ENCODE measurements at regions not wholly inside any gene's neighbourhood (a gene's known extent, or its start where the extent isn't known, plus 50 kb on each side); places are given as distances from the start of the nearest gene placed in this dataset.

DNA sequence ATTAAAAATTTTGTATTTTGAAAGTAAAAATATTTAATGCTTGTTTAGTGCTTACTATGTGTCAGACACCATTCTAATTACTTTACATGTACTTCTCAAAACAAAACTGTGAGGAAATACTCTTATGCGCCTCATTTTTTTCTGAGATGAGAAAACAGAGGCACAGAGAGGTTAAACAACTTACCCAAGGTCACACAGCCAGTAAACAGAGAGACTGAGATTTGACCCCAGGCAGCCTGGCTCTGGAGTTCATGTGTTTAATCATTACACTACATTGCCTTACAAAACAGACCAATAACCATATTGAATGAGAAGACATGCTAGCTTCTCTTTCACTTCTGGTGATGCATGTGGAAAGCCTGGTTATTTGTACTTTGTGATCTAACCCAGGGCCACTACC lies 86.3 kb downstream of the IGSF1 start:
- no peak overlapping the region for H3K4me3 ChIP-seq (ENCODE audit: insufficient read depth, low read depth, low read length)
- H2BK120ac ChIP-seq (ENCODE audit: low read depth, low read length), result no peak overlapping the region
- H3K23ac ChIP-seq (ENCODE audit: low read depth, low read length), result no peak overlapping the region
- H3K27me3 ChIP-seq (ENCODE audit: control insufficient read depth, insufficient read depth, low read length), result no peaks in the 10 kb centered on the region
- no peak overlapping the region for H3K18ac ChIP-seq (ENCODE audit: low read depth, low read length)
- H4K91ac ChIP-seq (ENCODE audit: insufficient read depth, low read depth, low read length), result no peak overlapping the region
- ChIA-PET POLR2A (ENCODE audit: unreplicated experiment) (no interaction called here), CTCF (no interaction called here)
- dilution Hi-C loops (cut with HindIII; ENCODE audit: low sequenced_read_pairs, unreplicated experiment) (no loop called here), in situ Hi-C loops (cut with MboI; ENCODE audit: low sequenced_read_pairs) (no loop called here), intact Hi-C loops (cut with micrococcal nuclease) (no loop called here)
- no peak overlapping the region for H2BK5ac ChIP-seq (ENCODE audit: low read depth, low read length, poor library complexity, severe bottlenecking)
- no peak overlapping the region for H2BK15ac ChIP-seq (ENCODE audit: low read depth, low read length)
- no peak overlapping the region for H3K14ac ChIP-seq (replicated peaks; ENCODE audit: low read depth, low read length)
- H3K79me1 ChIP-seq (ENCODE audit: low read depth in 1 of 2, low read length in 2 of 2), result no peaks in the 10 kb centered on the region
- H3K36me3 ChIP-seq (ENCODE audit: control insufficient read depth, insufficient read depth, low read length), result no peaks in the 10 kb centered on the region
- no peak overlapping the region for H2BK20ac ChIP-seq (ENCODE audit: low read depth, low read length)
- no peaks in the 10 kb centered on the region for H3K9me1 ChIP-seq (ENCODE audit: insufficient read depth, low read length)
- DNase-seq (no peak), ATAC-seq (ENCODE audit: low read depth) (no peak)
- no TSS peak for BruUV-seq (replicated peaks)
- H4K8ac ChIP-seq (ENCODE audit: low read depth in 2 of 2, low read length in 2 of 2), result no peak overlapping the region
- H3K4me2 ChIP-seq (ENCODE audit: low read depth, low read length), result no peak overlapping the region
- H3K4ac ChIP-seq (ENCODE audit: low read depth, low read length), result no peak overlapping the region
- no peak overlapping the region for H2AK9ac ChIP-seq (replicated peaks; ENCODE audit: low read depth, low read length, poor library complexity)
- H4K5ac ChIP-seq (ENCODE audit: low read depth, low read length), result no peak overlapping the region
- H3K9me3 ChIP-seq (ENCODE audit: control insufficient read depth, insufficient read depth, low read length), result 0 out of 2 replicates have a peak, but pooled peaks cover 1% of the 10 kb centered on the region
- H3K56ac ChIP-seq (ENCODE audit: extremely low read depth, insufficient read depth, low read length), result no peak overlapping the region
- H4K20me1 ChIP-seq (ENCODE audit: insufficient read depth, low read length), result no peaks in the 10 kb centered on the region
- H3K9ac ChIP-seq (ENCODE audit: low read depth, low read length), result no peak overlapping the region
- no CpG with 5 or more reads among the region's 1 CpG for WGBS, 2 experiments (ENCODE audit: extremely low coverage in 2 of 2, insufficient read length in 1 of 2)
- no peak overlapping the region for H3K27ac ChIP-seq (ENCODE audit: insufficient read depth, low read length)
- H3K4me1 ChIP-seq (ENCODE audit: control insufficient read depth, insufficient read depth, low read length), result no peaks in the 10 kb centered on the region
- H2AFZ ChIP-seq (replicated peaks; ENCODE audit: low read length, poor library complexity), result no peak overlapping the region
- no peak overlapping the region for H2AK5ac ChIP-seq (ENCODE audit: low read depth, low read length)
- TF ChIP-seq RCOR1 (IDR thresholded peaks at IDR 0.05; ENCODE audit: insufficient replicate concordance, low read length), result no peak
- no peak for TF ChIP-seq RFX5 (IDR thresholded peaks at IDR 0.05; ENCODE audit: low read depth, low read length)
- TF ChIP-seq, protein P1, sequence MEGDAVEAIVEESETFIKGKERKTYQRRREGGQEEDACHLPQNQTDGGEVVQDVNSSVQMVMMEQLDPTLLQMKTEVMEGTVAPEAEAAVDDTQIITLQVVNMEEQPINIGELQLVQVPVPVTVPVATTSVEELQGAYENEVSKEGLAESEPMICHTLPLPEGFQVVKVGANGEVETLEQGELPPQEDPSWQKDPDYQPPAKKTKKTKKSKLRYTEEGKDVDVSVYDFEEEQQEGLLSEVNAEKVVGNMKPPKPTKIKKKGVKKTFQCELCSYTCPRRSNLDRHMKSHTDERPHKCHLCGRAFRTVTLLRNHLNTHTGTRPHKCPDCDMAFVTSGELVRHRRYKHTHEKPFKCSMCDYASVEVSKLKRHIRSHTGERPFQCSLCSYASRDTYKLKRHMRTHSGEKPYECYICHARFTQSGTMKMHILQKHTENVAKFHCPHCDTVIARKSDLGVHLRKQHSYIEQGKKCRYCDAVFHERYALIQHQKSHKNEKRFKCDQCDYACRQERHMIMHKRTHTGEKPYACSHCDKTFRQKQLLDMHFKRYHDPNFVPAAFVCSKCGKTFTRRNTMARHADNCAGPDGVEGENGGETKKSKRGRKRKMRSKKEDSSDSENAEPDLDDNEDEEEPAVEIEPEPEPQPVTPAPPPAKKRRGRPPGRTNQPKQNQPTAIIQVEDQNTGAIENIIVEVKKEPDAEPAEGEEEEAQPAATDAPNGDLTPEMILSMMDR (conservative IDR thresholded peaks at IDR 0.05; ENCODE audit: low read depth, low read length), result no peak

Measured in IMR-90 (cell line).